Activated naive CD8-positive, alpha-beta T cell treated with anti-CD3 and anti-CD28 coated beads, Interleukin-2, amount 50 U/mL, for 16 hours (primary cell): ENCODE measurements at regions not wholly inside any gene's neighbourhood (a gene's known extent, or its start where the extent isn't known, plus 50 kb on each side); places are given as distances from the start of the nearest gene placed in this dataset.
"Not testable (repeated sequence)": the region's sequence is repeated elsewhere in the genome, so short reads cannot be mapped to it uniquely, and the experiment has no call there.

ENCODE experiments used
- DNase-seq: peaks from one replicate; pipeline ENCODE4 v3.0.0-alpha.2; 2020; ENCODE audit warnings: low read depth, low spot score

DNA sequence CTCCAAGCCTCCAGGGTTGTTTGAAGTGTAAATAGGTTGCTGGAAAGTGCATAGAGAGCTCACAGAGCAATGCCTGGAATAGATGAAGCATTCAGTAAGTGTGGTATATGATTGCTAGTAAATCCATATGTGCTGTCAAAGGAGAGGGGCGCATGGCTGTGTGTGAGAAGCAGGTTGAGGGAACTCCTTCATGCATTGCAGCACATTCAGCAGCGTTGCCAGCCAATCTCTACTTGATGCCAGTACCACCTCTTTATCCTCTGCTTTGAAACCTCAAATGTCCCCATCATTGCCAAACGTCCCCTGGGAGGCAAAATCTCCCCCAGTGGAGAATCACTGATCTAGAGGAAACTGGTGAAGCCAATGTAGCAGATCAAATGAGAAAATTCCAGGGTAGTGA is 82.7 kb upstream of the RALGAPA2 start:
- DNase-seq: no peak

DNA sequence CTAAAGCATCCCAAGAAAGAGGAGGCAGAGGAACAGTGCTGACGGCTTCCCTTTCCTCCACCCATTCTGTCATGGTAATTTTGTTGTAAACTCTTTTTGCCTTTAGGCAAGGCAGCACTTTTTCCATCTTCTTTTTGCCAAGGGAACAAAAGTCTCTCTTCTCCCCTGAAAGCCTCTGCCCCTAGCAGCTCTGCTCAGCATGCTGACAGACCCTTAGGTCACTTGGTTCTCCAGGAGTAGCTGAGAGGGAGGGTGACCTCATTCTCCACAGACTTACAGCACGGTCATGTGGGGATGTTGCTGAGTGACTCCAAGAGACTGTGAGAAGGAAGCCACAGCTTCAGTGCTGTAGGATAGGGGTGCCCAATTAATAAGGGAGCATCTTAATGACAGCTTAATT is 81.1 kb upstream of the RALGAPA2 start:
- no peak for DNase-seq

DNA sequence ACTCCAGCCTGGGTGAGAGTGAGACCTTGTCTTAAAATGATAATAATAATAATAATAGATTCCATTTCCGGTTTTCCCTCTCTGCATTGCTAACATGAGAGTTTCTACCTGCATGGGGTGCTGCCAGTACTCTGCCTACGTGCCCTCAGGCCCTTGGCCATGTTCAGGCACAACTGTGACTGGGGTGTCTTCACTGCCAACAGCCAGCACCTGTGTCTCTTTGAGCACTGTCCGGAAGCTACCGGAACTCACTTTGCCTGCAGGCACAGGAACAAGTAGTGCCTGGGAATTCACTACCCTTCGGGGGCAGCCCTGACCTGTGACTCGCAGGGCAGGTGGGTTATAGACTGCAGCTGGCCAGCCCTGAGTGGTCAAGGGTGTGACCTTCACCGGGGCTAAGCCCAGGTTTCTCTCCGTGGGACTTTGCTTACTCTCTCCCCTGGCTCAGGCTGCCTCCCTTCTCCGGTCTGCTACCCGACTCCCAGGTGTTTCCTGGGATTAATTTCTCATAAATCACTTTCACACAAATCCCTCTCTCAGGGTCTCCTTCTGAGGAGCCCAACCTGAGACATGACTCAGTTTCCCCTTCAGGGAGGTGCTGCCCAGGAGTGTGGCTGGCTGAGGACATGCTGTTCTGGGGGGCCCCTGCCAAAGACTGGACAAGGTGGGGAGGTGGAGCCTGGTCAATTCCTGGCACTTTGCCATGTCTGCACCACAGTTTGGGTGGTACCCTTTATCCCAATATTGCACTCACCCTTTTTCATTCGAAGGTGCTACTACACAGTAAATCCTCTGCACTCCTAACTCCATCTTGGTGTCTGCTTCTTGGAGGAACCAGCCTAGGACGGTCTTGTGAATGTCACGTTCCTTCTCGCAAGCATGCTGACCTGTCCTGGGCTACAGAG is 79.5 kb upstream of the RALGAPA2 start:
- no peak for DNase-seq

DNA sequence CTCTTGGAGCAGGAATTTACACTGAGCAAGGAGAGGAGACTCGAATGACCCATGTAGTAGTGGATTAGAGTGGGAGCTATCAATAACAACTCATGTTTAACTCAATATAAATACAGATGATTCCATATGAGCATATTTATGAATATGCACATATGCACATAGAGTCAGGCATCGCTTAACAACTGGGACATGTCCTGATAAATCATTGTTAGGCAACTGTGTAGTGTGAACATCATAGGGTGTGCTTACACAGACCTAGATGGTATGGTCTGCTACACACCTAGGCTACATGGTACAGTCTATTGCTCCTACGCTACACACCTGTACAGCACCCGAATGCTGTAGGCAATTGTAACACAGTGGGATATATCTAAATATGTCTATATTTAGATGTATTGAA is 75.9 kb upstream of the RALGAPA2 start:
- DNase-seq: no peak

DNA sequence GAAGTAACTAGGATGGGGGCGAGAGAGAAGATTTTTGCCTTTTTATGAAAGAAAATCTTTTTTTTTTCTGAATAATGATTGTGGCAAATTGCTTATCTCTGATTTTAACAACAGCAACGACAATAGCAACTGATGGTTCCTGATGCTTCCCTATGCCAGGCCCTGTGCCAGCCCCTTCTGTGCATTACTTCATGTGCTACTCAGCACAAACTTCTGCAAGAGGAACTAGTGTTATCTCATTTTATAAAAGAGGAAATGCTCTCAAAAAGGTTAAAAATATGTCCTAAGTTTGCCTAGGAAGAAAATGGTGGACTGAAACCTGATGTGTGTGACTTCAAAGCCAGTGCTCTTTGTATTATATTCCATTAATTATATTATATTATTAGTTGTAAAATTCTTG is 74.0 kb upstream of the RALGAPA2 start:
- no peak for DNase-seq

DNA sequence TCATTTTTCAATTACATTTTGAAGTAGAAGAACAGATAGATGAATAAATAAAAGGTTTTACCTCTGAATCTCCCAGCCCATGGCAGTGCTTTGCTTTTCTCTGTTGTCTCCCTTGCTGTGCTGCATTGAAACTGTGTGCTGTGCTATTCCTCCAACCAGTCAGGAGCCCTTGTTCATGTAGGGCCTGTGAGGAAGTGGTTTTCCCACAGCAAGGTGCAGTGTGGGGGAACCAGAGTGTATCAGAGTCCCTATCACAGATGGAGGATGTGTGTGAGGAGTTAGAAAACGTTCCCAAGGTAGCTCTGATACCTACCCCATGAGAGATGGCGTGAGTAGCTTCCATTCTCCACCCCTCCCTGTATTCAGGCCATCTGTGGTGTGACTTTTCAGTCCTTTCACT is 72.8 kb upstream of the RALGAPA2 start:
- no peak for DNase-seq

DNA sequence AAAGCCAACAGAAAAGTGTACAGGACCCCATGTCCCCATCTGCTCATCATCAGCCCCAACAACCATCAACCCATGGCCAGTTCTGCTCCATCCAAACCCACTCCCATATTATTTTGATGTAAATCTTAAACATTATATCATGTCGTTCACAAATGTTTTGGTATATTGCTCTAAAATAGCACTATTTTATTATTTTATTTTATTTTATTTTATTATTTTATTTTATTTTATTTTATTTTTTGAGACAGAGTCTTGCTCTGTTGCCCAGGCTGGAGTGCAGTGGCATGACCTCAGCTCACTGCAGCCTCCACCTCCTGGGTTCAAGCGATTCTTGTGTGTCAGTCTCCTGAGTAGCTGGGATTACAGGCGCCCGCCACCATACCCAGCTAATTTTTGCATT is 72.0 kb upstream of the RALGAPA2 start:
- DNase-seq: not testable (repeated sequence)

DNA sequence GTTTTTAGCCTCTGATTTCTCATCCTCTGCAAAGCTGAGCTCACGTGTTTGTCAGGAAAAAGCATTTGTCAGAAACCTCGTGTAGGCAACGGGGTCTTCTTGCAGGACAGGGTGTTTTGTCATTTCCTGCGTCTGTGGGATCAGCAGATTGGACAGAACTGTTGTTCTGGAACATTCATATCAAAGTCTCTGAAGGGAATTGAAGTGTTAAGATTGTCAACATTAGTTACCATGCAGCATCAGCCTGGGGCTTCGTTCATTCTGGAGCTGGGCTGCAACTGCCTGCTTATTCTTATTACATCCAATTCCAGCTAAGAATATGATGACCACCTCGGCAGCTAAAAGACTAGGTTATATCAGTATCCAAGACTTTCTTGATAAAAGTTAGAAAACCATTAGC is 71.0 kb upstream of the RALGAPA2 start:
- DNase-seq: no peak

DNA sequence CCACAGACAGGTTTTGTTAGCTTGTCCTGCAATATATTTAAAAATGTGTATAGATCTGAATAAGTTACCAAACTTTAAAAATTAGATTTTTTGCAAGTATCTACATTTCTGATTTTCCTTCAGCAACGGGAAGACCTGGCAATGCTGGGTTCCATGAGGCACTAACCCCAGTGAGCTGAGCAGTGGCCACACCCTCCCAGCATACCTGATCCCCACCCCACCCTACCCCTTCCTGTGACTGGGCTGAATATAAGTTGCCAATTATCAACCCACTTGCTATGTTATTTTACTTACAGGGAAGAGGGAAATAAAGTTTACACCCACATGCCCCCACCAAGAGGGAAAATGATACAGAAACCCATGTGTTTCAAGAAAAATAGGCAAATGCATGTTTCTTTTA is 70.3 kb upstream of the RALGAPA2 start:
- no peak for DNase-seq

DNA sequence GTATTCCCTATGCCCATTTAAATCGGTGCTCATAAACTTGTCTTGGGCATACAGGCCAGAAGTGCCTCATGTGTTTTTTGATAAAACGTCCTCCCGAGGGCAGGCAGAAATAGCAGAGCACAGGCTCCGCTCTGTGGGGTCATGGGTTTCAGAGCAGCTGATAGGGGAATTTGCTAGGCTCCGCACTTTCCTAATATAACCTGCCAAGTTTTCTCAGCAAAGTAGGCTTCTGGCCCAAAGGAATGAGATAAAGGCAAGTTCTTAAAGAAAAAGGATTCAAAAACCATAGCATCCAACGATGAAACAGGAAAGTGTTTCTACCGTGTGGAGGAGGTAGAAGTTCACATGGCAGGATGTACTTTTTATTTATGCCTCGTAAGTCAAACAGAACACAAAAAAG is 69.8 kb upstream of the RALGAPA2 start:
- no peak for DNase-seq

DNA sequence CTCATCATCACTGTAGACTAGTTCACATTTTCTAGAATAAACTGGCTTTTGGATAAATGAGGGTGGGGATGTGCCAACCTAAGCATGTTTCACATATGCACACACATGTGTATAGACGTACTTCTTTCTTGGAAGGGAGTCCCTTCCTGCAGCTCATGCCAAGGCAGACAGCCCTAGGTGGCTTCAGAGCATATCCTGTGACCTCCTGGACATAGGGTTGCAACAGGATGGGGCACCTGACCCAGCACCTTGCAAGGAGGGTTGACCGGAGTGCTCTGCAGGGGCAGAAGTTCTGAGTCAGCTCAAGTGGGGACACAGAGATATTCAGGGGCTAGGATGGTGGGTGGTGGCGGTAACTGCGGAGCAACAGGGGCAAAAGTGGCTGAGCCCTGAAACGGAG is 68.6 kb upstream of the RALGAPA2 start:
- no peak for DNase-seq

DNA sequence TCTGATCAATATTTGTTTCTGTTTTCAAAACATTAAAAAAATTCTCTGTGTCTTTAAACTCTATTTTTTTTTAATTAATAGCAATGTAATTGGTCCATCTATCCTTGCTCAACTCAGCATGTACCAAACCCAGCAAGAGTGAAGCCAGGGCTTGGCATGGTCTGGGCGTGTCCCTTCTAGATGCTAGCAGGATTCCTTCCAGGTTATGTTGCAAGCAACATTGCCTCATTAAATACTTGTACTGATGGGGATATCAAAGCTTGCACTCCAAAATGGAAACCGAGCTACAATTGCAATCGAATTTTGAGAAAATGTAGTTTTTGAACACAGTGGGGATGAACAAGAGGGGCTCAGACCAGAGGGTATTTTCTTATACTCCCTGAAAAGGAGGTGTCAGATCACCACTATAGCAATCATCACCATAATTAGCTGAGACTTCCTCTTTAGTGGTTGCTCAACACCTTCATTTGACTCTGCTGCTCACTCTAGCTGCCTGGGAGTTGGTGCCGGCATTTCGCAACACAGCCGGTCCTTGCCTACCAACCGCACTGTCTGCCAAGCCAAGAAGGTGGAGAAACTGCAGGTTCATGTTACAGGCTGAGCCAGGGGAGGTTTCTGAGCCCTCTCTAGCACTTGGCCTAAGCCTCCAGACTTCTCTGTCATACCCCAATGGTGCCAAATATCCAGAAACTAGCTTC is 67.8 kb upstream of the RALGAPA2 start:
- no peak for DNase-seq

DNA sequence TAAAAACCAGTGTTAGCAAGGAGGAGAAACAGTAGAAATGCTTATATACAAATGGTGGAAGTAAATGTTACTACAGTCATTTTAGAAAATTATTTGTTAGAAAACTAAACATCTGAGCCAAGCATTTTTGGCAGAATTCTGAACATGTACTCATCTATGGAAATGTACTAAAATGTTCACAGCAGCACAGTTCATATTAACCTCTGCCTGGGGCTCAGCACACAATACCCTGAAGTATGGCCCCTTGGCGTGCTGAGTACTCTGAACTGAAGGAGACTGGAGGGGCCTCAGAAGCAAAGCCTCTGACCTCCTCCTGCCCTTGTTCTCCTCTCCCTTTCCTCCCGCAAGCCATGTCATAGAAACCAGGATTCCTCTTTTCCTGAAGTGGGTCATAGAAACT is 66.2 kb upstream of the RALGAPA2 start:
- DNase-seq: no peak

DNA sequence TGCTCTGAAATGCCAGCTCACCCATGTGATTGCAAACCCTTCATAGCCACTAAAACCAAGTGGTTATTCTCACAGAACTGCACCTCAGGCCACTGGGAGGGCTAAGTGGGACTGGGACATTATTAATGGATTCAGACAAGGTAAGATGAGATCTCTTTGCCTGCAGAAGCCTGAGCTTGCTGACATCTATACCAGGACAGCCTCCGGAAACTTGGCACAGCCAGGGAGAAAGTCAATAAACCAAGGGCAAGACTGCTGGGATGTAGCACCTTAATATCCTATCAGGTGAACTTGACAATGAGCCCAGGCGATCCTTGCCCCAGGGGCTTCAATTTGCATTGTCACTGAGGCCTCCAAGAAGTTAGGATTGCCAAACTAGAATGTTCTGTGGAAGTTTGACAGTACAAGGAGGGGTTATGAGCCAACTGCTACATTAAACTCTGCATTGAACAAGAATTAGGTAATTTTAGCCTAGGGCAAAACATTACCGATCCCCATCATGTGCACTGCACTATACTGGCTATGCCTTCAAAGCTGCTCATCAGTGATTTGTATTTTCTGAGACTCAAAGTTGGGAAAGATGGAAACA is 60.1 kb upstream of the RALGAPA2 start:
- DNase-seq: no peak

DNA sequence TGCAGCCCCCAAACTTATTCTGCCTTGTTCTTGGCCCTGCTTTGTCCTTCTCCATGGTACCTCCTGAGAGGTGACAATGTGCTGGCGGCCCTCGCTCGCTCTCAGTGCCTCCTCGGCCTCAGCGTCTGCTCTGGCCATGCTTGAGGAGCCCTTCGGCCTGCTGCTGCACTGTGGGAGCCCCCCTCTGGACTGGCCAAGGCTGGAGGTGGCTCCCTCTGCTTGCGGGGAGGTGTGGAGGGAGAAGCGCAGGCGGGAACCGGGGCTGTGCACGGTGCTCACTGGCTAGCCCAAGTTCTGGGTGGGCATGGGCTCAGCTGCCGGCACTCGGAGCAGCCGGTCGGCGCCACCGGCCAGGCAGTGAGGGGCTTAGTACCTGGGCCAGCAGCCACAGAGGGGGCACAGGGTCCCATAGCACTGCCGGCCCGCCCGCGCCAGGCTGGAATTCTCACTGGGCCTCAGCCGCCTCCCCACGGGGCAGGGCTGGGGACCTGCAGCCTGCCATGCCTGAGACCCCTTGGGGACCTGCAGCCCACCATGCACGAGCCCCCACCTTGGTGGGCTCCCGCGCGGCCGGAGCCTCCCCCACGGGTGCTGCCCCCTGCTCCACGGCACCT is 55.9 kb upstream of the RALGAPA2 start:
- DNase-seq: no peak

DNA sequence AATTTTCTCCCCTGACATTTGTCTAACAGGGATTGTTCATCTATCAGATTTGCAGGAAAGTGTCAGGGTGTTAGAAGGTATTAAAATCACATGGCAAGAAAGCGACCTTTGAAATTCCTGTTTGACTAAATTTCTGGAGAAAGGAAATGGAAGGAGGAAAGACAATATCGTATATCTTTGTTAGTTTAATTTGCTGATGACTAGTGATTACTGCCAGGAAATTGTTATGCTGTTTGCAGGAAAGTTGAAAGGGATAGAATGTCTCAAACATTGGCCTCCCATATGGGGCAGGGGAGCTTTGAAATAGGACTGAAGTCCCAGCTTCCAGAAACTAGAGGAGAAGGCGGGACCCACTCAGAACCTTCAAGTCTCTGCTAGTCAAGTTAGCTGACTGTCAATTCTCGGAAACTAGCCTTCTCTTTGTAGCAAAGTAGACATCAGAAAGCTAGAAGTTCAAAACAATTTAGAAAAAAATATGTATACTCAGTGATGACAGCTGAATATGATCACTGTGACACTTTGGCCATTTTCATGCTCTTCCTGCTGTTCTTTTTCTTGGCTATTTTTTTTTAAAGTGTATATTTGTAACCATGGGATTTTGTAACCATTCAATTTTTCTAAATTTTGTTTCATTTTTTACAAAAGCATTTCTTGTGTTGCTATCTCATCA is 53.4 kb upstream of the RALGAPA2 start:
- no peak for DNase-seq

DNA sequence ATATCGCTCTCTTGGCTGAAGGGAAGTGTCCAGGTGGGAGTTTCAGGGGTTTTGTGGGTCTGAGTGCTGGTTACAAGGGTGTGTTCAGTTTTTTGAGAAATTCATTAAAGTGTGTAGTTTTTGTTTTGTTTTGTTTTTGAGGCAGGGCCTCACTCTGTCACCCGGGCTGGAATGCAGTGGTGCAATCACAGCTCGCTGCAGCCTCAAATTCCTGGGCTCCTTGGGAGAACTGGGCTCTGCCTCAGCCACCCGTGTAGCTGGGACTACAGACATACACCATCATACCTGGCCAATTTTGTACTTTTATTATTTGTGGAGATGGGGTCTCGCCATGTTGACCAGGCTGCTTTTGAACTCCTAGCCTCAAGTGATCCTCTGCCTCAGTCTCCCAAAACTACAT is 51.2 kb upstream of the RALGAPA2 start:
- no peak for DNase-seq
